Mononuclear cell (primary cell): ENCODE measurements at regions not wholly inside any gene's neighbourhood (a gene's known extent, or its start where the extent isn't known, plus 50 kb on each side); places are given as distances from the start of the nearest gene placed in this dataset.

Experiments
- H3K27me3 ChIP-seq: 2 replicates; pipeline ENCODE4 v1.6.0; 2011; ENCODE audit warnings: low read length, control low read depth; ENCODE audit not compliant: insufficient read depth
- H3K4me1 ChIP-seq: 2 replicates; pipeline ENCODE4 v1.5.1; 2011; ENCODE audit warnings: mild to moderate bottlenecking, low read length, control low read depth; ENCODE audit not compliant: insufficient read depth
- H3K4me3 ChIP-seq: 2 replicates; pipeline ENCODE4 v1.5.1; 2011; ENCODE audit warnings: mild to moderate bottlenecking, low read length, moderate library complexity
- H3K9me3 ChIP-seq: 2 replicates; pipeline ENCODE4 v1.5.1; 2011; ENCODE audit warnings: low read depth, mild to moderate bottlenecking, control low read depth, low read length

- Histone ChIP-seq H3K4me1 (peaks cover 84% of the 10 kb centered on the region), H3K9me3 (no peaks in the 10 kb centered on the region), H3K4me3 (no peak overlapping the region), H3K27me3 (no peaks in the 10 kb centered on the region)
Observed at GRCh38 chr6:14658886-14659561, 541.5 kb downstream of the CD83 start.

GRCh38 chr6:14659841-14660240 is 542.3 kb downstream of the CD83 start:
- Histone ChIP-seq H3K4me3 (no peak overlapping the region), H3K9me3 (no peaks in the 10 kb centered on the region), H3K4me1 (peaks cover 85% of the 10 kb centered on the region), H3K27me3 (no peaks in the 10 kb centered on the region)

GRCh38 chr6:14660806-14661579 is 543.4 kb downstream of the CD83 start:
- no peaks in the 10 kb centered on the region for H3K9me3 ChIP-seq
- H3K4me1 ChIP-seq, result peaks cover 84% of the 10 kb centered on the region
- H3K4me3 ChIP-seq, result no peak overlapping the region
- H3K27me3 ChIP-seq, result no peaks in the 10 kb centered on the region

GRCh38 chr6:14661691-14662090 is 544.1 kb downstream of the CD83 start:
- Histone ChIP-seq H3K4me1 (peaks cover 82% of the 10 kb centered on the region), H3K27me3 (no peaks in the 10 kb centered on the region), H3K9me3 (no peaks in the 10 kb centered on the region), H3K4me3 (no peak overlapping the region)

- no peaks in the 10 kb centered on the region for H3K27me3 ChIP-seq
- peaks cover 57% of the 10 kb centered on the region for H3K4me1 ChIP-seq
- H3K9me3 ChIP-seq, result no peaks in the 10 kb centered on the region
- H3K4me3 ChIP-seq, result no peak overlapping the region
Observed at GRCh38 chr6:14664112-14664601, 546.6 kb downstream of the CD83 start.

- Histone ChIP-seq H3K4me1 (peaks cover 52% of the 10 kb centered on the region), H3K27me3 (no peaks in the 10 kb centered on the region), H3K4me3 (no peak overlapping the region), H3K9me3 (no peaks in the 10 kb centered on the region)
Observed at GRCh38 chr6:14664621-14665315, 547.2 kb downstream of the CD83 start.

- no peaks in the 10 kb centered on the region for H3K9me3 ChIP-seq
- peaks cover 42% of the 10 kb centered on the region for H3K4me1 ChIP-seq
- H3K4me3 ChIP-seq, result no peak overlapping the region
- H3K27me3 ChIP-seq, result no peaks in the 10 kb centered on the region
Observed at GRCh38 chr6:14665827-14666724, 548.5 kb downstream of the CD83 start.

GRCh38 chr6:14670806-14671205 is 553.2 kb downstream of the CD83 start:
- H3K4me3 ChIP-seq, result no peak overlapping the region
- H3K4me1 ChIP-seq, result peaks cover 12% of the 10 kb centered on the region
- H3K27me3 ChIP-seq, result no peaks in the 10 kb centered on the region
- H3K9me3 ChIP-seq, result no peaks in the 10 kb centered on the region

GRCh38 chr6:14671261-14671681 is 553.7 kb downstream of the CD83 start:
- Histone ChIP-seq H3K27me3 (no peaks in the 10 kb centered on the region), H3K9me3 (no peaks in the 10 kb centered on the region), H3K4me1 (peaks cover 8% of the 10 kb centered on the region), H3K4me3 (no peak overlapping the region)

- H3K4me3 ChIP-seq, result no peak overlapping the region
- no peaks in the 10 kb centered on the region for H3K27me3 ChIP-seq
- H3K4me1 ChIP-seq, result peaks cover 6% of the 10 kb centered on the region
- no peaks in the 10 kb centered on the region for H3K9me3 ChIP-seq
Observed at GRCh38 chr6:14671937-14672336, 554.4 kb downstream of the CD83 start.

- Histone ChIP-seq H3K27me3 (no peaks in the 10 kb centered on the region), H3K4me3 (no peak overlapping the region), H3K9me3 (no peaks in the 10 kb centered on the region), H3K4me1 (peaks cover 6% of the 10 kb centered on the region)
Observed at GRCh38 chr6:14673201-14673600, 555.6 kb downstream of the CD83 start.

GRCh38 chr6:14674458-14674857 is 556.9 kb downstream of the CD83 start:
- H3K27me3 ChIP-seq, result no peaks in the 10 kb centered on the region
- H3K4me1 ChIP-seq, result peaks cover 6% of the 10 kb centered on the region
- no peaks in the 10 kb centered on the region for H3K9me3 ChIP-seq
- H3K4me3 ChIP-seq, result no peak overlapping the region

- H3K9me3 ChIP-seq, result no peaks in the 10 kb centered on the region
- H3K27me3 ChIP-seq, result no peaks in the 10 kb centered on the region
- H3K4me3 ChIP-seq, result no peak overlapping the region
- H3K4me1 ChIP-seq, result peaks cover 6% of the 10 kb centered on the region
Observed at GRCh38 chr6:14674867-14675648, 557.5 kb downstream of the CD83 start.

- Histone ChIP-seq H3K4me1 (peaks cover 6% of the 10 kb centered on the region), H3K9me3 (no peaks in the 10 kb centered on the region), H3K4me3 (no peak overlapping the region), H3K27me3 (no peaks in the 10 kb centered on the region)
Observed at GRCh38 chr6:14676064-14676463, 558.5 kb downstream of the CD83 start.
